DND-41 (cell line): ENCODE measurements at regions not wholly inside any gene's neighbourhood (a gene's known extent, or its start where the extent isn't known, plus 50 kb on each side); places are given as distances from the start of the nearest gene placed in this dataset.

ENCODE experiments used
- EZH2 ChIP-seq: IDR thresholded peaks from 3 replicates; pipeline ENCODE4 v1.6.1; 2012; ENCODE audit warnings: borderline replicate concordance, low read depth, mild to moderate bottlenecking, moderate library complexity, low read length, inconsistent platforms; ENCODE audit not compliant: severe bottlenecking
- TF ChIP-seq, protein P1 (sequence below): IDR thresholded peaks from 2 replicates; pipeline ENCODE4 v1.5.1; 2012; ENCODE audit warnings: borderline replicate concordance, low read length, moderate library complexity, mild to moderate bottlenecking; ENCODE audit not compliant: poor library complexity, severe bottlenecking; ENCODE audit errors: extremely low read depth

DNA sequence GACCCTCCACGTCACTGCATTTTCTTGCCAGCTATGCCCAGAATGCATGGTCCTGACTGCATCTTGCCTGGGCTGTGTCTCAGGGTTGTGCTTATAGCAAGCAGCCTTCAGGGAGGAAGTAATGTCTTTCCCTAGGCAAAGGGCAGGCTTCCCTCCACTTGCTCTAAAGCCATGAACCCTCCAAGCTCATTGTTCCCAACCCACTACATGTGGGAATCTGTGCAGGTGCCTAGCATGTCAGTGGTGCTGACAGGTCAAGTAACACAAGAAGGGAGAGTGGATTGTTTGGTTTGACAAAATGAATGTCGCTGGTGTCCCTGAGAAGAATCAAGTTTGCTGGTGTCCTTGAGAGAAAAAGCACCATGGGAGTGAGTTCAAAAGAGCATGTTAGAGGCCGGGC lies 53.9 kb upstream of the UCN3 start:
- TF ChIP-seq, protein P1, sequence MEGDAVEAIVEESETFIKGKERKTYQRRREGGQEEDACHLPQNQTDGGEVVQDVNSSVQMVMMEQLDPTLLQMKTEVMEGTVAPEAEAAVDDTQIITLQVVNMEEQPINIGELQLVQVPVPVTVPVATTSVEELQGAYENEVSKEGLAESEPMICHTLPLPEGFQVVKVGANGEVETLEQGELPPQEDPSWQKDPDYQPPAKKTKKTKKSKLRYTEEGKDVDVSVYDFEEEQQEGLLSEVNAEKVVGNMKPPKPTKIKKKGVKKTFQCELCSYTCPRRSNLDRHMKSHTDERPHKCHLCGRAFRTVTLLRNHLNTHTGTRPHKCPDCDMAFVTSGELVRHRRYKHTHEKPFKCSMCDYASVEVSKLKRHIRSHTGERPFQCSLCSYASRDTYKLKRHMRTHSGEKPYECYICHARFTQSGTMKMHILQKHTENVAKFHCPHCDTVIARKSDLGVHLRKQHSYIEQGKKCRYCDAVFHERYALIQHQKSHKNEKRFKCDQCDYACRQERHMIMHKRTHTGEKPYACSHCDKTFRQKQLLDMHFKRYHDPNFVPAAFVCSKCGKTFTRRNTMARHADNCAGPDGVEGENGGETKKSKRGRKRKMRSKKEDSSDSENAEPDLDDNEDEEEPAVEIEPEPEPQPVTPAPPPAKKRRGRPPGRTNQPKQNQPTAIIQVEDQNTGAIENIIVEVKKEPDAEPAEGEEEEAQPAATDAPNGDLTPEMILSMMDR: no peak
- TF ChIP-seq EZH2: no peak
